ENCODE measurements at regions not wholly inside any gene's neighbourhood (a gene's known extent, or its start where the extent isn't known, plus 50 kb on each side); places are given as distances from the start of the nearest gene placed in this dataset.

- H3K27ac ChIP-seq (replicated peaks in 1 of 4), result peak overlapping the region in 1 of 4 donors; percentile 11
- intact Hi-C loops (cut with DNase I), result no loop called here
- 42% methylated on average over 2 of the region's 2 CpGs for WGBS
These were observed 103.7 kb upstream of the MDM1 start for GRCh38 chr12:68435816-68436215.

DNA sequence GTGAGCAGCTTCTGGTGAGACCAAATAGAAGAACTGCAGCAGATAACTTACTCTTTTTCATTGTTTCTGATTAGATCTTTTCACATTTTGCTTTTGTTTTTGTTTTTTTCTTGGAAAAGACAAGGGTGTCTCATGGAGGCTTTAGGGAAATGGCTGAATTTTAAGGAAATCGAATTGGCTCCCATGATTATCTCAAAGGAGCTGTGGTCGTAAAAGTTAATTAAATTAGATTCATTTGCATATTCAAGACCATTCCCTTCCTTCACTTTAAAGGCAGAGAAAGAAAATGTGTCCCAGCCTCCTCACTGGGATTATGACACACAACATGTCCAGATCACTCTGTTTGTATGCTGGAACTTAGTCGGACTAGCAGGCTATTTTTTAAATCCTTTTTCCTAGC is 106.4 kb upstream of the MDM1 start:
- WGBS, result 92% methylated on average over 3 of the region's 3 CpGs
- intact Hi-C loops (cut with DNase I), result no loop called here

More at GRCh38 chr12:68435816-68436215, 103.7 kb upstream of the MDM1 start:
- TF ChIP-seq, protein P1, sequence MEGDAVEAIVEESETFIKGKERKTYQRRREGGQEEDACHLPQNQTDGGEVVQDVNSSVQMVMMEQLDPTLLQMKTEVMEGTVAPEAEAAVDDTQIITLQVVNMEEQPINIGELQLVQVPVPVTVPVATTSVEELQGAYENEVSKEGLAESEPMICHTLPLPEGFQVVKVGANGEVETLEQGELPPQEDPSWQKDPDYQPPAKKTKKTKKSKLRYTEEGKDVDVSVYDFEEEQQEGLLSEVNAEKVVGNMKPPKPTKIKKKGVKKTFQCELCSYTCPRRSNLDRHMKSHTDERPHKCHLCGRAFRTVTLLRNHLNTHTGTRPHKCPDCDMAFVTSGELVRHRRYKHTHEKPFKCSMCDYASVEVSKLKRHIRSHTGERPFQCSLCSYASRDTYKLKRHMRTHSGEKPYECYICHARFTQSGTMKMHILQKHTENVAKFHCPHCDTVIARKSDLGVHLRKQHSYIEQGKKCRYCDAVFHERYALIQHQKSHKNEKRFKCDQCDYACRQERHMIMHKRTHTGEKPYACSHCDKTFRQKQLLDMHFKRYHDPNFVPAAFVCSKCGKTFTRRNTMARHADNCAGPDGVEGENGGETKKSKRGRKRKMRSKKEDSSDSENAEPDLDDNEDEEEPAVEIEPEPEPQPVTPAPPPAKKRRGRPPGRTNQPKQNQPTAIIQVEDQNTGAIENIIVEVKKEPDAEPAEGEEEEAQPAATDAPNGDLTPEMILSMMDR (IDR thresholded peaks at IDR 0.05), result no peak
- TF ChIP-seq POLR2AphosphoS5 (IDR thresholded peaks at IDR 0.05) (no peak), EP300 (IDR thresholded peaks at IDR 0.05) (no peak), POLR2A (IDR thresholded peaks at IDR 0.05; ENCODE audit: low read depth) (no peak)
- Histone ChIP-seq H3K9me3 (no peaks in the 10 kb centered on the region), H3K27me3 (no peaks in the 10 kb centered on the region), H3K4me1 (no peaks in the 10 kb centered on the region), H3K36me3 (no peaks in the 10 kb centered on the region), H3K4me3 (no peak overlapping the region)
- DNase-seq (ENCODE audit: extremely low spot score), result no peak

GRCh38 chr12:68439368-68440045 is 107.3 kb upstream of the MDM1 start:
- no peak overlapping the region for H3K27ac ChIP-seq (replicated peaks in 1 of 4)
- 92% methylated on average over 4 of the region's 4 CpGs for WGBS
- intact Hi-C loops (cut with DNase I), result no loop called here

More for the DNA sequence above, 106.4 kb upstream of the MDM1 start:
- no peaks in the 10 kb centered on the region for H3K9me3 ChIP-seq
- H3K36me3 ChIP-seq, result no peaks in the 10 kb centered on the region
- TF ChIP-seq POLR2AphosphoS5 (IDR thresholded peaks at IDR 0.05) (no peak), EP300 (IDR thresholded peaks at IDR 0.05) (no peak), POLR2A (IDR thresholded peaks at IDR 0.05; ENCODE audit: low read depth) (no peak)
- TF ChIP-seq, protein P1 (IDR thresholded peaks at IDR 0.05), result no peak
- H3K27ac ChIP-seq (replicated peaks in 1 of 4), result no peak overlapping the region
- no peak for DNase-seq (ENCODE audit: extremely low spot score)
- H3K27me3 ChIP-seq, result no peaks in the 10 kb centered on the region
- no peak overlapping the region for H3K4me3 ChIP-seq
- H3K4me1 ChIP-seq, result no peaks in the 10 kb centered on the region

GRCh38 chr12:68440068-68440581 is 108.0 kb upstream of the MDM1 start:
- Histone ChIP-seq H3K27me3 (no peaks in the 10 kb centered on the region), H3K9me3 (no peaks in the 10 kb centered on the region), H3K36me3 (no peaks in the 10 kb centered on the region), H3K27ac (replicated peaks in 1 of 4) (no peak overlapping the region), H3K4me3 (no peak overlapping the region), H3K4me1 (no peaks in the 10 kb centered on the region)
- intact Hi-C loops (cut with DNase I), result no loop called here
- no peak for DNase-seq (ENCODE audit: extremely low spot score)
- 78% methylated on average over 5 of the region's 5 CpGs for WGBS
- TF ChIP-seq, protein P1 (IDR thresholded peaks at IDR 0.05), result no peak
- TF ChIP-seq POLR2A (IDR thresholded peaks at IDR 0.05; ENCODE audit: low read depth), result no peak
- TF ChIP-seq POLR2AphosphoS5 (IDR thresholded peaks at IDR 0.05), result no peak
- no peak for TF ChIP-seq EP300 (IDR thresholded peaks at IDR 0.05)

More at GRCh38 chr12:68439368-68440045, 107.3 kb upstream of the MDM1 start:
- Histone ChIP-seq H3K4me1 (no peaks in the 10 kb centered on the region), H3K36me3 (no peaks in the 10 kb centered on the region), H3K9me3 (no peaks in the 10 kb centered on the region), H3K27me3 (no peaks in the 10 kb centered on the region), H3K4me3 (no peak overlapping the region)
- DNase-seq (ENCODE audit: extremely low spot score), result no peak
- TF ChIP-seq EP300 (IDR thresholded peaks at IDR 0.05), result no peak
- TF ChIP-seq, protein P1 (IDR thresholded peaks at IDR 0.05), result no peak
- TF ChIP-seq POLR2A (IDR thresholded peaks at IDR 0.05; ENCODE audit: low read depth), result no peak
- TF ChIP-seq POLR2AphosphoS5 (IDR thresholded peaks at IDR 0.05), result no peak
